Body of pancreas (tissue), 4 donors: ENCODE measurements at regions not wholly inside any gene's neighbourhood (a gene's known extent, or its start where the extent isn't known, plus 50 kb on each side); places are given as distances from the start of the nearest gene placed in this dataset.

Experiments
- CTCF ChIP-seq, 7 experiments: fragments of 450-650 bp in 4 of 7; fragments of 200-600 bp in 3 of 7; sonication (generic) in 3 of 7; IDR thresholded peaks; one replicate each; pipeline ENCODE4 v1.5.1; 2016 to 2019; ENCODE audit warnings: antibody characterized with exemption in 7 of 7
- POLR2A ChIP-seq, 3 donors: fragments of 450-650 bp; IDR thresholded peaks; one replicate each; pipeline ENCODE4 v1.6.1; 2016; ENCODE audit warnings: antibody characterized with exemption in 3 of 3, mild to moderate bottlenecking in 2 of 3

GRCh38 chr4:126959056-126959745 lies 673.6 kb upstream of the INTU start:
- TF ChIP-seq CTCF (IDR thresholded peaks at IDR 0.05) (no peak), POLR2A (IDR thresholded peaks at IDR 0.05) (no peak)
